ENCODE measurements at regions not wholly inside any gene's neighbourhood (a gene's known extent, or its start where the extent isn't known, plus 50 kb on each side); places are given as distances from the start of the nearest gene placed in this dataset.

GRCh38 chr6:156413154-156413553 lies 364.0 kb upstream of the ARID1B start:
- no peak overlapping the region for H3K4me2 ChIP-seq (ENCODE audit: unreplicated experiment)
- in situ Hi-C loops (cut with MboI): no loop called here
- H2AFZ ChIP-seq: no peak overlapping the region
- TF ChIP-seq EZH2phosphoT487 (IDR thresholded peaks at IDR 0.05; ENCODE audit: insufficient read depth, low read depth): no peak
- no peak for TF ChIP-seq EZH2 (IDR thresholded peaks at IDR 0.05; ENCODE audit: insufficient read depth, poor library complexity, severe bottlenecking)
- H3K4me3 ChIP-seq: no peak overlapping the region
- no peaks in the 10 kb centered on the region for H3K79me2 ChIP-seq (ENCODE audit: insufficient read depth)
- no peak overlapping the region for H3K27ac ChIP-seq
- H3K9me2 ChIP-seq (ENCODE audit: insufficient read depth): no peaks in the 10 kb centered on the region
- H3K36me3 ChIP-seq (ENCODE audit: low read depth): no peaks in the 10 kb centered on the region
- H3K4me1 ChIP-seq (ENCODE audit: insufficient read depth): no peaks in the 10 kb centered on the region
- H3K27me3 ChIP-seq (replicated peaks; ENCODE audit: insufficient read depth): no peaks in the 10 kb centered on the region
- H3K9ac ChIP-seq: no peak overlapping the region
- H3K9me3 ChIP-seq (ENCODE audit: low read depth): no peaks in the 10 kb centered on the region
- DNase-seq: no peak
- 60 to 78% methylated on average over 2 of the region's 2 CpGs for WGBS, 2 experiments (ENCODE audit: low coverage in 1 of 2, low lambda C conversion rate in 2 of 2, missing lambda C conversion rate in 2 of 2)
- no peaks in the 10 kb centered on the region for H4K20me1 ChIP-seq (ENCODE audit: insufficient read depth)
- no peaks in the 10 kb centered on the region for H3F3A ChIP-seq (ENCODE audit: insufficient read depth)

GRCh38 chr6:156410649-156411048 lies 366.5 kb upstream of the ARID1B start:
- no peaks in the 10 kb centered on the region for H3K9me3 ChIP-seq (ENCODE audit: low read depth)
- H3K27ac ChIP-seq: no peak overlapping the region
- H3K4me3 ChIP-seq: no peak overlapping the region
- DNase-seq: no peak
- TF ChIP-seq EZH2 (IDR thresholded peaks at IDR 0.05; ENCODE audit: insufficient read depth, poor library complexity, severe bottlenecking): no peak
- no peak for TF ChIP-seq EZH2phosphoT487 (IDR thresholded peaks at IDR 0.05; ENCODE audit: insufficient read depth, low read depth)
- H2AFZ ChIP-seq: no peak overlapping the region
- no peaks in the 10 kb centered on the region for H4K20me1 ChIP-seq (ENCODE audit: insufficient read depth)
- no peaks in the 10 kb centered on the region; the same call in 1 of the 2 replicates for H3K9me2 ChIP-seq (ENCODE audit: insufficient read depth)
- no peak overlapping the region for H3K4me2 ChIP-seq (ENCODE audit: unreplicated experiment)
- H3K27me3 ChIP-seq (replicated peaks; ENCODE audit: insufficient read depth): no peaks in the 10 kb centered on the region
- H3K79me2 ChIP-seq (ENCODE audit: insufficient read depth): no peaks in the 10 kb centered on the region
- H3K9ac ChIP-seq: no peak overlapping the region
- in situ Hi-C loops (cut with MboI): no loop called here
- no peaks in the 10 kb centered on the region for H3K4me1 ChIP-seq (ENCODE audit: insufficient read depth)
- no peaks in the 10 kb centered on the region for H3K36me3 ChIP-seq (ENCODE audit: low read depth)
- H3F3A ChIP-seq (ENCODE audit: insufficient read depth): no peaks in the 10 kb centered on the region

GRCh38 chr6:156408655-156409054 lies 368.5 kb upstream of the ARID1B start:
- TF ChIP-seq EZH2 (IDR thresholded peaks at IDR 0.05; ENCODE audit: insufficient read depth, poor library complexity, severe bottlenecking) (no peak), EZH2phosphoT487 (IDR thresholded peaks at IDR 0.05; ENCODE audit: insufficient read depth, low read depth) (no peak)
- H3K4me2 ChIP-seq (ENCODE audit: unreplicated experiment): no peak overlapping the region
- no peaks in the 10 kb centered on the region; the same call in 1 of the 2 replicates for H3K9me2 ChIP-seq (ENCODE audit: insufficient read depth)
- H2AFZ ChIP-seq: no peak overlapping the region
- H4K20me1 ChIP-seq (ENCODE audit: insufficient read depth): no peaks in the 10 kb centered on the region
- H3K27ac ChIP-seq: no peak overlapping the region
- DNase-seq: no peak
- H3K4me3 ChIP-seq: no peak overlapping the region
- no peaks in the 10 kb centered on the region for H3K36me3 ChIP-seq (ENCODE audit: low read depth)
- in situ Hi-C loops (cut with MboI): no loop called here
- H3F3A ChIP-seq (ENCODE audit: insufficient read depth): no peaks in the 10 kb centered on the region
- 37 to 51% methylated on average over 3 of the region's 3 CpGs for WGBS, 2 experiments (ENCODE audit: low coverage in 1 of 2, low lambda C conversion rate in 2 of 2, missing lambda C conversion rate in 2 of 2)
- H3K9ac ChIP-seq: no peak overlapping the region
- H3K4me1 ChIP-seq (ENCODE audit: insufficient read depth): no peaks in the 10 kb centered on the region
- H3K79me2 ChIP-seq (ENCODE audit: insufficient read depth): no peaks in the 10 kb centered on the region
- no peaks in the 10 kb centered on the region for H3K27me3 ChIP-seq (replicated peaks; ENCODE audit: insufficient read depth)
- no peaks in the 10 kb centered on the region for H3K9me3 ChIP-seq (ENCODE audit: low read depth)

GRCh38 chr6:156407334-156407733 lies 369.8 kb upstream of the ARID1B start:
- Histone ChIP-seq H3K27ac (no peak overlapping the region), H3K4me1 (ENCODE audit: insufficient read depth) (no peaks in the 10 kb centered on the region), H3K4me3 (no peak overlapping the region), H3K27me3 (replicated peaks; ENCODE audit: insufficient read depth) (no peaks in the 10 kb centered on the region), H3K9ac (no peak overlapping the region), H3K9me2 (ENCODE audit: insufficient read depth) (no peaks in the 10 kb centered on the region; the same call in 1 of the 2 replicates), H3K4me2 (ENCODE audit: unreplicated experiment) (no peak overlapping the region), H3F3A (ENCODE audit: insufficient read depth) (no peaks in the 10 kb centered on the region), H4K20me1 (ENCODE audit: insufficient read depth) (no peaks in the 10 kb centered on the region), H3K79me2 (ENCODE audit: insufficient read depth) (no peaks in the 10 kb centered on the region), H2AFZ (no peak overlapping the region), H3K9me3 (ENCODE audit: low read depth) (no peaks in the 10 kb centered on the region), H3K36me3 (ENCODE audit: low read depth) (no peaks in the 10 kb centered on the region)
- WGBS, 2 experiments (ENCODE audit: low coverage in 1 of 2, low lambda C conversion rate in 2 of 2, missing lambda C conversion rate in 2 of 2): 47 to 53% methylated on average over 3 of the region's 3 CpGs
- in situ Hi-C loops (cut with MboI): no loop called here
- no peak for TF ChIP-seq EZH2phosphoT487 (IDR thresholded peaks at IDR 0.05; ENCODE audit: insufficient read depth, low read depth)
- TF ChIP-seq EZH2 (IDR thresholded peaks at IDR 0.05; ENCODE audit: insufficient read depth, poor library complexity, severe bottlenecking): no peak
- no peak for DNase-seq

GRCh38 chr6:156406688-156407087 lies 370.5 kb upstream of the ARID1B start:
- Histone ChIP-seq H3K27ac (no peak overlapping the region), H3K4me2 (ENCODE audit: unreplicated experiment) (no peak overlapping the region), H3K9ac (no peak overlapping the region), H3K4me3 (no peak overlapping the region), H3K27me3 (replicated peaks; ENCODE audit: insufficient read depth) (no peaks in the 10 kb centered on the region), H4K20me1 (ENCODE audit: insufficient read depth) (no peaks in the 10 kb centered on the region), H3F3A (ENCODE audit: insufficient read depth) (no peaks in the 10 kb centered on the region), H3K36me3 (ENCODE audit: low read depth) (no peaks in the 10 kb centered on the region), H3K79me2 (ENCODE audit: insufficient read depth) (no peaks in the 10 kb centered on the region), H3K4me1 (ENCODE audit: insufficient read depth) (no peaks in the 10 kb centered on the region), H3K9me3 (ENCODE audit: low read depth) (no peaks in the 10 kb centered on the region), H2AFZ (no peak overlapping the region), H3K9me2 (ENCODE audit: insufficient read depth) (no peaks in the 10 kb centered on the region; the same call in 1 of the 2 replicates)
- 50 to 52% methylated on average over 2 of the region's 2 CpGs for WGBS, 2 experiments (ENCODE audit: low coverage in 1 of 2, low lambda C conversion rate in 2 of 2, missing lambda C conversion rate in 2 of 2)
- in situ Hi-C loops (cut with MboI): no loop called here
- no peak for TF ChIP-seq EZH2 (IDR thresholded peaks at IDR 0.05; ENCODE audit: insufficient read depth, poor library complexity, severe bottlenecking)
- no peak for TF ChIP-seq EZH2phosphoT487 (IDR thresholded peaks at IDR 0.05; ENCODE audit: insufficient read depth, low read depth)
- no peak for DNase-seq

All from GM23248 (cell line).